HG03159 (cell line): ENCODE measurements at regions not wholly inside any gene's neighbourhood (a gene's known extent, or its start where the extent isn't known, plus 50 kb on each side); places are given as distances from the start of the nearest gene placed in this dataset.
"Not testable (repeated sequence)": the region's sequence is repeated elsewhere in the genome, so short reads cannot be mapped to it uniquely, and the experiment has no call there.

Experiments used
- ATAC-seq: cut with Tn5 transposase; IDR thresholded peaks from one replicate; pipeline ENCODE4 v1.9.1; 2021; ENCODE audit warnings: mild to moderate bottlenecking, moderate library complexity; ENCODE audit not compliant: unreplicated experiment

DNA sequence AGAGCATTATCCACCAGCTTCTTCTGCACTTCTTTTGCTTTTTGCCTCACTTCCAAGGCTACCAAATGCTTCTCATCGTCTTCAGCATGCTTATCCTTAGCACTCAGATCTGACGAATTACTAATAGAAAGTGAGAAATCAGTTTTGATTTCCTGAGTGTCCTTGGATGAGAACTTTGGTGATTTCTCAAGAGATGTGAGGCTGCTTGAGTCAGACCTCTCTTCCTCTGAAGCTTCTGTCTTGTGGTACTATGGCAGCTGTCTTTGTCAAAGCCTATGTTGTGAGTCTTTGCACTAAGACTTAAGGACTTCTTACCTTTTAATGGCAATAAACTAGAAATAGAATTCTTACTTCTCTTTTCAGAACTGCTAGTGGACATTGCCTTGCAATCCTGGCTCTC lies 169.9 kb downstream of the CPE start:
- no peak for ATAC-seq

GRCh38 chr4:165553221-165553810 lies 174.5 kb downstream of the CPE start:
- no peak for ATAC-seq

- no peak for ATAC-seq
Observed at GRCh38 chr4:165555302-165555701, 176.5 kb downstream of the CPE start.

DNA sequence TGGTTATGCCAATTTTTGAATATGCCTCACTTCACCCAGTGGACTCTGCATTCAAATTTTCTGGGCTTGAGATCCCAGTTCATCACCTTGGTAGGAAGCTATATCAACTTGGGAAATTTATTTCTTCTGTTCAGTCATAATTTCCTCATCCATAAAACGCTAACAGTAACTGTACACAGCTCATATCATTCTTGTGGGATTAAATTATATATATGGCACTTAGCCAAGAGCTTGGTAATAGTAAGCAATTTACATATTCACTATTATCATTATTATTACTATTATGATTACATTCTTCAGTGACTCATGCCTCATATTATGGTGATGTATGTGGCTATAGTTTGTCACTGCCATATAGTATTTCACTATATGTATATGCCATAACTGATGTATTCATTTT lies 177.6 kb downstream of the CPE start:
- ATAC-seq: no peak

DNA sequence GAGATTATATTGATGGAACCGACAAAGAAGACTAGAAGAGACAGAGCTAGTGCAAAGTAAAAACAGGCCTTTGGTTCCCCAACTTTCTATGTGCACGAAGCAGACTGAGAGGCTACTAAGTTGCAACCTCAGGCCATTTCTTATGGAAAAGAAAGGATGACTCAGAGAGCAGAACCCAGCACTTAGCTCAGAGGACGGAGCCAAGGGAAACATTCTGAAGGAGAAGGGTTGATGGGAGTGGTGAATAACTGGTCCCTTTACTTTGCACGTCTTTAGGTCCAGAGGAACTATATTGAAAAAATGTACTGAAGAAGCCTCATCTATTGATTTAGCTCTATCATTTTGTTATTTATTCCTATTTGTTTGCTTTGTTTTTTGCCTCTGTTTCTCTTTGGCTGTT lies 182.1 kb downstream of the CPE start:
- no peak for ATAC-seq

DNA sequence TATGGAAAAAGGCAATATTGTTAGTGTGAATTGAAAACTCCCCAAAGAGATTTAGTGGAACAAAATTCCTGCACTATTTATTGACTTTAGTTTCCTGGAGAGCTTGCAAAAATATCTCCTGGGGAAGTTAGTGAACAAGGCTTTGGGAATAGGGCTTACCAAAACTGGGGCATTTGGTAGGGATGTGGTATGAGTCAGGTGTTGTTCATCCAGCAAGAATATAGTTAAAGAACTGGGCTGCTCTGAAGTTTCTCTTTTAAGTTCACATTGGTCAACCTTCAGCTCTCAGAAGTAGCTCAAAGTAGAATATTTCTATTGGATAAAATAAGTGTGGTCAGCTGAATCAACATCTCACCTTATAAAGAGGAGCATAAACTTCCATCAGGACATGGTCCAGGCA lies 185.0 kb downstream of the CPE start:
- ATAC-seq: no peak

DNA sequence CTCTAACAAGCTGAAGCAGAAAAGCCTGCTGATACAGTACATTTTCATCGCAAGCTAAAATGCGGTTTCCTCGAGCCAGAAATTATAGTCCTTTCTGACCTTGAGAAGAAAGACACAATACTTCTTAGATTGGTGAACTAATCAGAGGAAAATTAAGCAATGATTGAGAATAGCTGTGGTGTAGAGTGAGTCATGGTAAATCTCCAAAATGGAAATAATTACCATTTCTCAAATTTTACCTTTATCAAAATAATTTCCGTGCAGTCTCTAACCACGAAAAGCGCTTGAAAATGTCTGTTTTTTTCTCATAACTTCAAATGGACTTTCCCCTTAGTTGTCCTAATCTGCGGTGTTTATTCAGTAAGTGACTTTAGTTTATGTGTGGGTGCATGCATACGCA lies 190.2 kb downstream of the CPE start:
- ATAC-seq: no peak

DNA sequence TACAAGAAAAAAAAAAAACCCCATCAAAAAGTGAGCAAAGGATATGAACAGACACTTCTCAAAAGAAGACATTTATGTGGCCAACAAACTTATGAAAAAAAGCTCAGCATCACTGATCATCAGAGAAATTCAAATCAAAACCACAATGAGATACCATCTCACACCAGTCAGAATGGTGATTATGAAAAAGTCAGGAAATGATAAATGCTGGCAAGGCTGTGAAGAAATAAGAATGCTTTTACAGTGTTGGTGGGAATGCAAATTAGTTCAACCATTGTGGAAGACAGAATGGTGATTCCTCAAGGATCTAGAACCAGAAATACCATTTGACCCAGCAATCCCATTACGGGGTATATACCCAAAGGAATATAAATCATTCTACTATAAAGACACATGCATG lies 192.7 kb downstream of the CPE start:
- ATAC-seq: not testable (repeated sequence)

DNA sequence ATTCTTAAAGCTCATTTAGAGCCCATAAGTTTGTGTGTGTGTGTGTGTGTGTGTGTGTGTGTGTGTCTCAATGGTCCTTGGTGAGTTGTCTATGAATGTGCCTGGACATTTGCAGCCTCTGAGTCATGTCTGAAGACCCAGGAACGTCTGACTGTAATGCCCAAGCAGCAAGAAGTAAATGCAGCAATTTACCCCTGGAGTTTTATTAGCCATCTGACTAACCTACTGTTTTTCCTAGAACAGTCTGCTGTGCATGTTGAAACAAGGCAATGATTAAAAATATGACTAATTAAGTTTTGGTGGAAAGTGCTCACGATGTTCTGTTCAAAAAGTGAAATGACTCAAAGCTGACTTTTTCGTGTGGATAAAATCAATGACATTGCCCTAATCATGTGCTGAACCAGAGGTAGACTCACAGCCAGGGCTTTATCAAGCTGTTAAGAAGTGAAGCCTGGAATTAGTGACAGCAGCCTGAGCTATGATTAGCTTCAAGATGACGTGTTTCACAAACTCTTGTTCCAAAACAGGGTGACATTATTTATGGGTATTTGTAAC lies 201.6 kb downstream of the CPE start:
- no peak for ATAC-seq

GRCh38 chr4:165583341-165583740 lies 204.5 kb downstream of the CPE start:
- ATAC-seq: no peak

DNA sequence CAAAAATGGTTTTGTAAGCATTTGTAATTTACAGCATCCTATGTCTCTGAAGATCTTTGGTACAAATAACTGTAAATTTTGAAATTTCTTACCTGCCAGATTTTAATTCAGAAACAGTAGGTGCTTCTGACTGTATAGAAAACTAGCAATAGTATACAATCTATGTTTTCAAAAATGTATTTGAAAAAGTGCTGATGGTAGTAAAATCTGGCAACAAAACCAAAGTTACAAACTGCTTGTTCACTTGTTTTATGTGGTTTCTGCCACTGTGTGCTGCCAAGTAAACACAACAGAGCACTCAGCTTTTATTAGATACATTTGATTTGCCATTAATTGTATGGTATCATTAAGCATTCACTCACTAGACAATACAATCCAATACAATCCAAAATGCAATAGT lies 206.1 kb downstream of the CPE start:
- ATAC-seq: no peak

DNA sequence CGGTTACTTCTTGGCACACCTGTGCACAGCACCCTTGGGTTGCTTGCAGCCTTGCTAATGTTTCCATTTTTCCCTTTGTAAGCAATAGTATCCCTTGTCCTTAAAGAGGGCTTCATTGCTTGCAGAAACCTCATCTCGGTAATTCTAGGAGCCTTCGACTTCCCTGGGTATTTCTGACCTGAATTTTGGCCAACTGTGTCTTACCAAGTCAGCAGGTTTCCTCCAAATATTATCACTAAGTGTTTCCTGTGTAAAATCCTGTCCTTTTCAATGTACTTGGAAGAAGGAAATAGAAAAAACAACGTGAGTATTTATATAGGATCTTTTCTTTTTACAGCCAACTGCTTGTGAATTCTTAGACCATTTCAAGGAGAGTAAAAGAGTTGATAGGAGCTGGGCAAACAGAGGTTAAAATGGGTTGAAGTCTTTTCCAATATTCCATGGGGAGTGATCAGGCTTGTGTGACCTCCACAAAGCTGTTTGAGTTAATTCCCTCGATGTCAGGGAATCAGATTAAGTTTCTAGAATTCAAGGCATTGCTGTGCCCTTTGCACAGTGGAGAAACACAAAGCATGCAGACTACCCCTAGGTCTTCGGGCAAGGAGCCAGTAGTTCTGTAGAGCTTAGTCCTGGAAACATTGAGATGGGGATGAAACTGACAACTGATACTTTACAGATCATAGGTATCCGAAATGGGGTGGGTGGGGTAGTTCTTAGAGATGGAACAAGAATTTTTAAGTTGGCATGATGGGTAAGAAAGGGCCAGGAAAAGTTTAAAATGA lies 209.9 kb downstream of the CPE start:
- no peak for ATAC-seq

DNA sequence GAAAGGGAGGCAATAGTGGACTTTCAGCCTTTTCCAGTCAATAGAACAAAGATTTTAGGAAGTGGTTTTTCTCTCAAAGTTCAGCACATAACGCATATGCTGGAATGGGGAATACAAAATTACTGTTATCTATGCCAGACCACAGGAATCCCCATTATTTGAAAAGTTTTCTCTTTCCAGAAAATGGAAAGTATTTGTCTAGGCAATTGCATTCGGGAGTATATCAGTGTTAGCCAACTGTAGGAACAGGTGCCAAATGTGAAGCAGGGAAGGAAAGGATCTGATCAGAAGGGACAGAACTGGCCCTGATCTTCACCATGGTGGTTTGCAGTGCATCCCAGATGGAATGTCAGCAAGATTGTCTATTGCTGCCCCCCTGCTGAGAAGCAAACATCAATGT lies 213.6 kb downstream of the CPE start:
- no peak for ATAC-seq

DNA sequence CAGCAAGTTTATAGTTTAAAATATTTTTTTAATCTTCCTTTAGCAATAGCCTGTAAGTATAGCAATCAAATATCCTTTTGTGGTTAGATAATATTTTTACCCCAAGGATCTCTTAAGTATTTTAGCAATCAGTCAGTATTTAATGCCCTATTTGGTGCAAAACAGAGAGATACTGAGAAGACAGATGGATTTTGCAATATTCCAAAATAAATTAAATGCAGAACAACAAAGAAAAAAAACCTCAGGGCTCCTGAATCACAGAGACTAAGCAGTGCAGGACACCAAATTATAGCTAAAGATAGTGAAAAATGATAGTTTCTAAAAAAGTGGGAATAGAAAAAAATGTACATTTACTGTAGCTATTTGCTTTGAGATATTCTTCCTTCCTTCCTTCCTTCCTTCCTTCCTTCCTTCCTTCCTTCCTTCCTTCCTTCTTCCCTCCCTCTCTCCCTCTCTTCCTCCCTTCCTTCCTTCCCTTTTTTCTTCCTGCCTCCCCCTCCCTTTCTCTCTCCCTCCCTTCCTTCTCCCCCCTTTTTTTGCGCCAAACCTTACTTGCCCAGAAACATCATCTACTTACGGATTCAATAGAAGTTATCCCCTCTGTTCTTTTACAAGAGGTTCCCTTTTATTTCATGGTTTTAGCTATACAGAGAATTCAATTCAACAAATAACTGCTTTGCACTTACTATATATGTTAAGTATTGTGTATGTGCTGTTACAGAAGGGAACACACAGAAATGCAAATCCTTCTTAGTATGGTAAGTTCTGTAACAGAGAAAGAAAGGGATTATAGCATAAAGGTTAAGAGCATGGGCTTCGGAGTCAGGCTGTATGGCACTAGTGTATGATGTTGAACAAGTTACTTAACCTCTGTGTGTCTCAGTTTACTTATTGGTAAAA lies 219.0 kb downstream of the CPE start:
- no peak for ATAC-seq

DNA sequence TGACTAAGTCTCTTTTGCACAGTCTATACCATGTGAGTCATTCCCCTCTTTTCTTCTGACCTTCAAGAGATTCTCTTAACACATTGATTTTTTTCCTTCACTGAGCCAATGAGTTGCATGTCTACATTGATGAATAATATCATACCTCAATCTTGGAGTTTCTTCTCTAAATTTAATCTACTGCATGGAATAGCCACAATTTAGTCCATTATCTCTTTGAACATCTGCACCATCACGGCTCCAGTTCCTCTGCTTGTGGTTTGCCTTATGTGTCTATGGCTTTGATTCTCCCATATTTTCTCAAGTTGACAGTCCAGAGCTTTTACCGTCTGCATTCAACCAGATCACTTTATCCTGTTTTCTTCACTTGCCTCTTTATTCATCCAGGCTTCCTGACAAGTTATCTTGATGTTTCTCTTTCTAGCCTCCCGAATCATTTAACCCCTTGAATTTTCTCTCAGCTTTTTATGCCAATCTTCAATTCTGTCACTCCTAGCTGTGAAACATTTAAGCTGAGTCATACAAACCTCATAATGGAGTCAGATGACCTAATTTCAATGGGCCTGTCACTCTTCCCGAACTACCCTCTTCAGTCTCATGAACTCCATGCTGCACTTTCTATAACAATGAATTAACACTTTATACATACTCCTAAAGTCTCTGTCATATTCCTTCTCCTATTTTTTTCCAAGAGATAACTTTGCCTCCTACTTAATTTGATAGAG lies 222.3 kb downstream of the CPE start:
- no peak for ATAC-seq

DNA sequence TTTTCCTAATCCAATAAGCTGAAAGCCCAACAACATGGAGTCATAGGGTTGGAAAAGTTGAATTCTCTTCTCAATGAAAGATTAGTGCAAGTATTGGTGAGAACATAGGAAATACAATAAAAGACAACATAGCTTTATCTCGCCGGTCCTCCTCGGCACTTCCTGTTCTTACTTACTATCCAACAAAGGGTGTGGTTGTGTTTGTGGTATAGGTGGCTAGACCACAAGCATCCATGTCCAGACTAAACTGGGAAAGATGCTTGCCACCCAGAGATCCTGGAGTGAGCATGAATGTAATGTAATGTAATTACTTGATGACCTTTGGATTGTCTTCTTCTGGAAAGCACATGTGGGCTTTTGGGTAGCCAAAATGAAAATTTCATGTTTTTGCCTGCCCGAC lies 223.8 kb downstream of the CPE start:
- ATAC-seq: no peak

DNA sequence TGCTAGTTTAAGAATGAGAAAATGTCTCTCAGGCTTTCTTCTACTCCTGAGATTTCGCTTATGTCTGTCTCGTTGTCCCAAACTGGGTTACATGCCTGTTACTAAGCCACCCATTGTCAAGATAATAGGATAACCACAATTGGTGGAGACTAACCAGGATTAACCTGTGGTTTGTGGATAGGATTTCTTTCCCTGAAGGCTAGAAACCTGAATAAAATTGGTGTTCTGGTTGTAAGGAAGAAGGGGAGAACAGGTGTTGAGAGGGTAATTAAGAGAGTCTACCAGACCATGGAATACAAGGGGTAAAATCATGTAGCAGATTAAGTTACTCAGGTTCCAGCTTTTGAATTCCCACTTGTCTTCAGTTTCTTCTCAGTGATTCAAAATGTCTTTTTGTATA lies 225.4 kb downstream of the CPE start:
- ATAC-seq: no peak

GRCh38 chr4:165605811-165606210 lies 227.0 kb downstream of the CPE start:
- ATAC-seq: no peak

DNA sequence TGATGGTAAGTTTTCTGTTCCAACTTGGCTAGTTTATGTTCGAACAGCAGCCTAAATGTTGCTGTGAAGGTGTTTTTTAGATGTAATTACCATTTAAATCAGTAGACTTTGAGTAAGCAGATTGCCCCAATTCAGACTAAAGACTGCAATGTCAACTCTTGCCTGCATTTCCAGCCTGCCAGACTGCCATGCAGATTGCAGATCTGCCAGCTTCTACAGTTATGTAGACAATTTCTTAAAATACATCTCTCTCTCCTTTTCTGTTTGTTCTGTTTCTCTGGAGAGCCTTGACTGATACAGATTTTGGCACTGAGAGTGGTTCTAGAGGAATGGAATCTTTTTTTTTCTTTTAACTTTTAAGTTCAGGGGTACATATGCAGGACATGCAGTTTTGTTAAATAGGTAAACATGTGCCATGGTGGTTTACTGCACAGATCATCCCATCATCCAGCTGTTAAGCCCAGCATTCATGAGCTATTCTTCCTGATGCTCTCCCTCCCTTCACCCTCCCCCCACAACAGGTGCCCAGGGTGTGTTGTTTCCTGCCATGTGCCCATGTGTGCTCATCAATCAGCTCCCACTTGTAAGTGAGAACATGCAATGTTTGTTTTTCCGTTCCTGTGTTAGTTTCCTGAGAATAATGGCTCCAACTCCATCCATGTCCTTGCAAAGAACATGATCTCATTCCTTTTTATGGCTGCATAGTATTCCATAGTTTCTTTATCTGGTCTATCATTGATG lies 227.8 kb downstream of the CPE start:
- no peak for ATAC-seq

DNA sequence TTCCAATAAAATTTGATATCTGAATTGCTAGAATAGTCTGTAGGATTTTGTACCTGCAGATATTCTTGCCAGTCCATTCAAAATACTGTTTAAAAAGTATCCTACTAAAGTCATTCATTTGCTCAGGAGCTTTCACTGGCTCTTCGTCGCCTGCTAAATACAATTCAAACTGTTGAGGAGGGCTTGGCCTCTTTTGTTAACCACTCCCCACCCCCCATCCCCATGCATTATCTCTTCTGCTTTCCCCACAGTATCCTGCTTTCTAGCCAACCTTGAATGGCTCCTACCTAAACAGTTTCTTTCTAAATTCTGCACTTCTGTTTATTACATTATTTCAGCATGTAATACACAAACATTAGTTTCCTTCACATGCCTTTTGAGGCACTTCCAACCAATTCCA lies 230.8 kb downstream of the CPE start:
- no peak for ATAC-seq
